ENCODE measurements at regions not wholly inside any gene's neighbourhood (a gene's known extent, or its start where the extent isn't known, plus 50 kb on each side); places are given as distances from the start of the nearest gene placed in this dataset.
"Not testable (repeated sequence)": the region's sequence is repeated elsewhere in the genome, so short reads cannot be mapped to it uniquely, and the experiment has no call there.

DNA sequence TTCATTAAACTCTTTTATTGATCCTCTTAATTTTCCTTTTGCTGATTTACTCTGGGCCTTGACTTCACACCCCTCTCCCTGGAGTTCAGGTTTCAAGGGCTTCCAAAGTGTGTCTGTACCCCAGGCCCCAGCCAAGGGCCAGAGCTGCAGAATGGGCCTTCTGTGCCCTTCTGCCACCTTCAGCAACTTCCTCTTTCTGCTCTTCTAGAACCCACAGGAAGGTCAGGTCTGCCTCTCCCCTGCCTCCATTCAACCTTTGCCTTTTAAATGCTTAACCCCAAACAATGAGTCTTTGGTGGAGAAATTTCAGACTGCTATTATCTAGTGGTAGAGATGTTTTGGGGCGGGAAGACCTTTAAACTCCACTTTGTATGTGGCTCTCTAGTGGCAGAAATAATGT, 63.1 kb downstream of the TSN start:
- DNase-seq (ENCODE audit: low read depth): no peak

DNA sequence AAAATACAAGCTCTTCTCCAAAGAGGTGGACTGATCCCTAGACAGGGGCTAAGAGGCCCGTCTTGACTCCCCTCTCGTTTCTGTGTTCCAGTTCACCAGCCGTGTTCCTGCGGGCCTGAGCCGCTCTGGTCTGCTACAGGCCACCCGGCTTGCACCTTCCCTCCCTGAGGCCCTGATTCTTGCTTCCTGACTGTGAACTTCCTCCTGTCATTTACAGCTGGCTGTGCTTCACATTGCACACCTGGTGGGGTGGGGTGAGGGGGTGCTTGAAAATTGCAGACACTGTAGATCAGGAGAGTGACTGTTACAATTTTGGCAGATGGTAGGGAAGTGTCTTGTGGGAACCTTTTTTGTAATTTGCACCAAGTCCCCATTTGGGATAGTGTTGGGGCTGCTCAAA, 64.4 kb downstream of the TSN start:
- DNase-seq (ENCODE audit: low read depth): no peak

GRCh38 chr2:121821476-121822158, 66.2 kb downstream of the TSN start:
- no peak for DNase-seq (ENCODE audit: low read depth)

GRCh38 chr2:121824264-121824663, 68.8 kb downstream of the TSN start:
- no peak for DNase-seq (ENCODE audit: low read depth)

DNA sequence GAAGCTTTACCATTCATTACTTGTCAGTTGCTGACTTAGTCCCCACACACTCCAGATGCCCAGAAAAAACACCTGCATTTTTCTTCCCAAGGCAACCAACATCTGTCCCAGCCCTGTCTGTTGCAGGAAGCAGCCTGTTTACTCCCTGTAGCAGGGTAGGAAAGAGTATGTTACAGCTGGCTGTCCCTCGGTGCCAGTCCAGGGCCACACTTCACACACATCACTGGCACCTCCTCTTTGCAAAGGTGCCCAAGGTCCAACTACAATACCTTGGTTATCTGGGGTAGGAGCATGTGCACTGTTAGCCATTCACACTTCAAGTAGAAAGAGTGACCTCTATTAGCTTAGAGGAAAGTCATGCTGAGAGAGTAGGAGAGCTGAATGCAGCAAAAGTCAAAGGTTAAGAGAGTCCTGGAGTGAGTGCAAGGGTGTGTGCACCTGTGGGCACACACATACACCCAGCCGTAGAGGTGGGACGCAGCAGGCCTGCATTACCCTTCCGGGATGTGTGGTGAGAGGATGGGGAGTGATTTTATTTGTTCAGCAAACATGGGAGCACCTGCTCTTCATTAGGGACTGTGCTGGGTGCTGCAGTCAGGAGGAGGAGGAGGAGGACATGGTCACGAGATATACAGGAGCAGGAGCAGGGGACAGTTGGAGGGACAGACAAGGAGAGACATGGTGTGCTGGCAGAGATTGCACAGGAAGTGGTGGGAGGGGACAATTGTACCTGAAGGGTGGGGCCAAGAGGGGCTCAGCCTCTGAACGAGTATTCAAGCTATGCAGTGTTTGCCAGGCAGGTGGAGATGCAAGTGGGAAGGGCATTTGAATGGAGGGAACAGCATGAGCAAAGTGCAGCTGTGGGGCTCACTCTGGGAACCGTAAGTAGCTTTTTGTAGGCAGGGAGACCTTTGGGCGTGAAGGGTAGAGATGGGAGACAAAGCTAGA, 69.8 kb downstream of the TSN start:
- DNase-seq (ENCODE audit: low read depth): no peak

- no peak for DNase-seq (ENCODE audit: low read depth)
Measured at GRCh38 chr2:121826036-121826435, 70.6 kb downstream of the TSN start.

- DNase-seq (ENCODE audit: low read depth): no peak
Measured at GRCh38 chr2:121828281-121828731, 72.9 kb downstream of the TSN start.

GRCh38 chr2:121830809-121831208, 75.4 kb downstream of the TSN start:
- DNase-seq (ENCODE audit: low read depth): no peak

- no peak for DNase-seq (ENCODE audit: low read depth)
Measured at GRCh38 chr2:121831841-121832240, 76.4 kb downstream of the TSN start.

DNA sequence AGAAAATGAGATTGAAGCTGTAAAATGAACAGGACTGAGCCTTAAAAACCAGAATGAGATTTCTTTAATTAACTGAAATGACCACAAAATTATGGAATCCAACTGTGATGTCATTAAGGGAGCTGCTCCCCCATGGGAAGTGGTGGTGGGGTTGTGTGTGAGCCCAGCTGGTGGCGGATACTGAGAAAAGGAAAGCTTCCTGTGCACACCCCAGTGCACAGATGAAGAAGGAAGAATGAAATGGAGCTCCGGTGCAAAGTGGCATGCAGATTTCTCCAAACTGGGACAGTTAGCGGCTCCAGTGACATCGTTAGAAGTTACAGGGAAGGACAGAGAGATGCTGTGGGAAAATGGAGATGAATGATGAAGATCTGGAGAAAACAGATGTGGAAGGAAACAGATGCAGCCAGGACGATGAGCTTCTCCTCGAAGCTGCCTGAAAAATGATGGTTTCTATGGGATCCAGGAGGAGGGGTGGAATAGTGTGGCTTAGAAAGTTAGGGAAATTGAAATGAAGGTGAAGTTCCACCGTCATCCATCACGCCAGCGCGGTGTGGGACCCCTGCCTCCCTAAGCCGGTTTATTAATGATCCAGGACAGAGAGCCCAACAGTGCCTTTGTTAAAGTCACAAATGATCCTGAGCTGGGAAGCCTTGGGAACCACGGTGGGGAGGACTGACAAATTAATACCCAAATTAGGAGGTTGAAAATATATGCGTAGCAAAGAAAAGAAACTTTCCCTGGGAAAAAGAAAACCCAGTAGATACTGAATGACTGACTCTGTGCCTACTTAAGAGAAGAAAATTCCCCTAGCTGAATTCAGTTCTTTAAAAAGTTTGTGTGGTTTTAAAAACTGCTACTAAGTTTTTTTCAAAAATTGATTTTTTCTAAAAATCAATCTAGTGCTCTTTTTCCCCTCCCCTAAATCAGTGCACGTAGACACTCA, 77.2 kb downstream of the TSN start:
- DNase-seq (ENCODE audit: low read depth): no peak

GRCh38 chr2:121833358-121833723, 77.9 kb downstream of the TSN start:
- no peak for DNase-seq (ENCODE audit: low read depth)

DNA sequence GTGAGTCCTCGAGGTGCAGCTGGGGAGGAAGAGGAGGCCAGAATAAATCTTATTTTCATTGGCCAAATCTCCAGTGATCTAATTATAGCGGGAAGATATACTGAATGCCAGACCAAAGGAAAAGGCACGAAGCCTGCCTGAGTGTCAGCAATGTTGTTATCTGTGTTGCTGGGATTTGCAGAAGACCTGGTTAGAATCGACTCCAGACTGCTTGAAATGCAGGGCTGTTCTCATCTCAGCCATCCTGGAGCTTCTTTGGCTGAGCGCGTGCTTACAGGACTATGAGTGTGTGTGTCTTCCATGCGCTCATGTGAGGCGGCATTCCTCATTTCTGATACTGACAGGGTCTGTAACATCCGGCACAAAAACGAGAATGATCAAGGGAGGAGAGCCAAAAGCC, 81.2 kb downstream of the TSN start:
- no peak for DNase-seq (ENCODE audit: low read depth)

DNA sequence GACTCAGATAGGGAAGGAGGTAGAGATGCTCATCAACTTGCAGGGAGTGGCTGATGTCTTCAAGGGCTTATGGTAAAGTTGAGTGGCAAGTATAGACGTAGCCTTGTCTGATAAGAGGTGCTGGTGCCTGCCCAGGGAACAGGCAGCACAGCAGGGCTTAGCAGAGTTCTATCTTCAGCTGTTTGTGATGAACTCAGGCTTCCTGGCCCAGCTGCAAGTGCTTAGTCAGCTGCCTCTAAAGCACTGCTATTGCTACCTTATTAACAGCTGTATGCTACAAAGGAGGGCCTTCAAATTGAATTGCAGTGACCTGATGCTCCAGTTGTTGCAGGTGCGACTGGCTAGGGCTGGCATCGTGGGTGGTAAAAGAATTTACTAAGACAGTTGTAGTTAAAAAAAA, 82.1 kb downstream of the TSN start:
- DNase-seq (ENCODE audit: low read depth): no peak

GRCh38 chr2:121838551-121838950, 83.1 kb downstream of the TSN start:
- DNase-seq (ENCODE audit: low read depth): no peak

DNA sequence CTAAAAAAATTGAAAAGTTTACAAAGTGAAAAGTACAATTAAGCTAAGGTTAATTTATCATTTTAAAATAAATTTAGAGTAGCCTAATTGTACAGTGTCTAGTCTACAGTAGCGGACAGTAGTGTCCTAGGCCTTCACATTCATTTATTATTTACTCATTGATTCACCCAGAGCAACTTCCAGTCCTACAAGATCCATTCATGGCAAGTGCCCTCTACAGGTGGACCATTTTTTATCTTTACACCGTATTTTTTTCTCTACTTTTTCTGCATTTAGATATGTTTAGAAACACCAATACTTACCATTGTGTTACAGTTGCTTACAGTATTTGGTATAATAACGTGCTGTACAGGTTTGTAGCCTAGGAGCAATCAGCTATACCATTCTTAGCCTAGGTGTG, 84.1 kb downstream of the TSN start:
- DNase-seq (ENCODE audit: low read depth): no peak

DNA sequence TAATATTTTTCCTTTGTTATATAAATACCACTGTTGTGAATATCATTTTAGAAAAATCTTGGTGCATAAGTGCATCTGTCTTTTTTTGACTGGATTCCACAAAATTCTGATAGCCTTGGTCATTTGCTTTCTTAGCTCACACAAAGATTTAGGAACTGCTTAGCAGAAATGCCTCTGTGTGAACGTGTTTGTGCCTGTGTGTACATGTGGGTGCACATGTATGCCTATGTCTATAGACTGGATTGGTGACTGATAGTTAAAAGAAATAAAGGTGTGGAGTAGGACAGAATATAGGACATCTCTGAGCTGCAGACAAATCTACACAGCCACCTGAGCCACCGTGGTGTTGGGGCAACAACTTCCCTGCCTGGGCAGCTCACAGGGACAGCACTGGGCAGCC, 93.8 kb downstream of the TSN start:
- no peak for DNase-seq (ENCODE audit: low read depth)

DNA sequence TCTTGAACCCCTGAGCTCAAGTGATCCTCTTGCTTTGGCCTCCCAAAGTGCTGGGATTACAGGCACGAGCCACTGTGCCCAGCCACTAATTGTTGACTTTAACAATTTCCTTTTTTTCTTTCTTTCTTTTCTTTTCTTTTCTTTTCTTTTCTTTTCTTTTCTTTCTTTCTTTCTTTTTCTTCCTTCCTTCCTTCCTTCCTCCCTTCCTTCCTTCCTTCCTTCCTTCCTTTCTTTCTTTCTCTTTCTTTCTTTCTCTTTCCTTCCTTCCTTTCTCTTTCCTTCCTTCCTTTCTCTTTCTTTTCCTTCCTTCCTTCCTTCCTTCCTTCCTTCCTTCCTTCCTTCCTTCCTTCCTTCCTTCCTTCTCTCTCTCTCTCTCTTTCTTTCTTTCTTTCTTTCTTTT, 97.7 kb downstream of the TSN start:
- DNase-seq (ENCODE audit: low read depth): not testable (repeated sequence)

DNA sequence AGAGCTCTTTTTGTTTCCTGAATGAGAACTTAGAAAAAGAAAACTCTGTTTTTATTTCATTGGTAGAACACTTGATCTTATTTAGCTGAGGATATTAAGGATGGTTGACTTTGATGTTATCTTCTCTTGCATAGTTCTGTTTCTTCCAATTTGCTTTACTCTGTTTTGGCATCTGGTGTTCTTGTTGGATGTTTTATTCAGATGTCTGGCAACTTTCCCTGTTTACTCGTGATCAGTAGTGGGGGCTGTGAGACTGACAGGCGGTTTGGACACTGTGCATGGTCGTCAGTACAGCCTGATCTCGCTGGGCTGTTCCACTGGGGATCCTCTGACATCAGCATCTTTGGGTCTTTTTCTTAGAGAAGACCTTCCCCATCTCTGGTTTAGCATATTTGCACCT, 100.1 kb downstream of the TSN start:
- no peak for DNase-seq (ENCODE audit: low read depth)

GRCh38 chr2:121856360-121856759, 100.9 kb downstream of the TSN start:
- DNase-seq (ENCODE audit: low read depth): no peak

DNA sequence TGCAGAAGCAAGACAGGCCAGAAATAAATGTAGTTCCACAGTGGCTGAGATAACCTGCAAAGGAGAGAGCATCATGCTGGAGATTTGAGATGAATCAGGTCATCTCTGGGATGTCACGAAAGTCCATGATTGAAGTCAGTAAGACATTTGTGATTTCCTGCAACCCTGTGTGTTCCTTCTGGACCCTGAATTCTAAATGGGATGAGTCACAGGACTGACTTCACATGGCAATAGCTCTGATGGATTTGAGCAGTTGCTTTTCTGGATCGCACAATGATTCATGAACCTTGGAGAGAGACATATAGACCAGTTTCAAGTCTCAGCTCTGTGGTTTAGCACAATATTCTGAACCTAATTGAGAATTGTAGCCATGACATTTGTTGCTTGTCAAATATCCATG, 102.9 kb downstream of the TSN start:
- DNase-seq (ENCODE audit: low read depth): peak; percentile 16

GRCh38 chr2:121858847-121859246, 103.4 kb downstream of the TSN start:
- DNase-seq (ENCODE audit: low read depth): no peak

All from M059J (cell line).